22Rv1 (cell line): ENCODE measurements at regions not wholly inside any gene's neighbourhood (a gene's known extent, or its start where the extent isn't known, plus 50 kb on each side); places are given as distances from the start of the nearest gene placed in this dataset.
"Not testable (repeated sequence)": the region's sequence is repeated elsewhere in the genome, so short reads cannot be mapped to it uniquely, and the experiment has no call there.

Source experiments
- H3K27ac ChIP-seq: fragments of 450-650 bp; 2 replicates; pipeline ENCODE4 v1.5.1; 2017
- ZFX ChIP-seq: fragments of 450-650 bp; IDR thresholded peaks from 2 replicates; pipeline ENCODE4 v1.6.1; 2017; ENCODE audit warnings: antibody characterized with exemption, borderline replicate concordance
- TF ChIP-seq, protein P1 (sequence below): fragments of 450-650 bp; IDR thresholded peaks from 2 replicates; pipeline ENCODE4 v1.5.1; 2017; ENCODE audit warnings: mild to moderate bottlenecking

- H3K27ac ChIP-seq = no peak overlapping the region
- TF ChIP-seq, protein P1, sequence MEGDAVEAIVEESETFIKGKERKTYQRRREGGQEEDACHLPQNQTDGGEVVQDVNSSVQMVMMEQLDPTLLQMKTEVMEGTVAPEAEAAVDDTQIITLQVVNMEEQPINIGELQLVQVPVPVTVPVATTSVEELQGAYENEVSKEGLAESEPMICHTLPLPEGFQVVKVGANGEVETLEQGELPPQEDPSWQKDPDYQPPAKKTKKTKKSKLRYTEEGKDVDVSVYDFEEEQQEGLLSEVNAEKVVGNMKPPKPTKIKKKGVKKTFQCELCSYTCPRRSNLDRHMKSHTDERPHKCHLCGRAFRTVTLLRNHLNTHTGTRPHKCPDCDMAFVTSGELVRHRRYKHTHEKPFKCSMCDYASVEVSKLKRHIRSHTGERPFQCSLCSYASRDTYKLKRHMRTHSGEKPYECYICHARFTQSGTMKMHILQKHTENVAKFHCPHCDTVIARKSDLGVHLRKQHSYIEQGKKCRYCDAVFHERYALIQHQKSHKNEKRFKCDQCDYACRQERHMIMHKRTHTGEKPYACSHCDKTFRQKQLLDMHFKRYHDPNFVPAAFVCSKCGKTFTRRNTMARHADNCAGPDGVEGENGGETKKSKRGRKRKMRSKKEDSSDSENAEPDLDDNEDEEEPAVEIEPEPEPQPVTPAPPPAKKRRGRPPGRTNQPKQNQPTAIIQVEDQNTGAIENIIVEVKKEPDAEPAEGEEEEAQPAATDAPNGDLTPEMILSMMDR = no peak
- TF ChIP-seq ZFX = no peak
Observed at GRCh38 chr10:117817116-117817515, 229.6 kb downstream of the RAB11FIP2 start.

DNA sequence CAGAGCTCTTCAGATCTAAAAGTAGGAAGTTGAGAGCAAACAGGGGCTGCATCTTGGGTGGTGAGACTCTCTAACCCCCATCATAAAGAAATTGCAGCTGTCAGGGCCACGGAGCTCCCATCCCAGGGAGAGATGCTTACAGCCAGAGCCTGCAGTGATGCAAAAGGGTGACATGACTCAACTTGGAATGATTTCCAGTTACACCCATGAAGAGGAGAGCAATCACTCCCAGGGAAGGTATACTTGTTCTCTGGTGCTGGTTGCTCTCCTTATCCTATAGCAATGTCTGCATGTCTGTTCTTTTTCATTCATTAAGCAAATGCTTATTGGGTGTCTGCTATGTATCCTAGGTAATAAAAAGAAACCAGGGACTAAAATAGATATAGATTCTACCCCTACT lies 228.0 kb downstream of the RAB11FIP2 start:
- no peak for TF ChIP-seq ZFX
- TF ChIP-seq, protein P1 = no peak
- no peak overlapping the region for H3K27ac ChIP-seq

DNA sequence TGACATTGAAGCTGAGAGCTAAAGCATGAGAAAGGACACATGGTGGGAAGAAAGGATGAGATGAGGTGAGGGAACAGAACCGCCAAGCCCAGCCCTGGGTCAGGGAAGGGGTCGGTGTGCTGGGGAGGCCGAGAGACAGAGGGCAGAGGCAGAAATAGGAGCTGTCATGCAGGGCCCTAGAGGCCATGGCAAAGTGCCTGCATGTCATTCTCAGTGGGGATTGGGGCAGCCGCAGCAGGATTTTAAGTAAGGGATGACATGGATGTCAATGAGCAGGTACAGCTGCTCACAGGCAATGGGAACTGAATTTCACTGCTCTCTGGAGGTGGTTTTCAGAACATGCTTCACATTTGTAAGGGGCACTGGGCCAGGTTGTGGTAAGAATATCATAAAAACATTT lies 227.4 kb downstream of the RAB11FIP2 start:
- TF ChIP-seq ZFX = no peak
- TF ChIP-seq, protein P1 = no peak
- H3K27ac ChIP-seq = no peak overlapping the region

- no peak overlapping the region for H3K27ac ChIP-seq
- TF ChIP-seq, protein P1 = no peak
- no peak for TF ChIP-seq ZFX
Observed at GRCh38 chr10:117823980-117824379, 222.8 kb downstream of the RAB11FIP2 start.

GRCh38 chr10:117830205-117830604 lies 216.5 kb downstream of the RAB11FIP2 start:
- TF ChIP-seq ZFX = no peak
- TF ChIP-seq, protein P1 = no peak
- H3K27ac ChIP-seq = no peak overlapping the region

- TF ChIP-seq, protein P1 = no peak
- TF ChIP-seq ZFX = no peak
- H3K27ac ChIP-seq = no peak overlapping the region
Observed at GRCh38 chr10:117830787-117831212, 215.9 kb downstream of the RAB11FIP2 start.

DNA sequence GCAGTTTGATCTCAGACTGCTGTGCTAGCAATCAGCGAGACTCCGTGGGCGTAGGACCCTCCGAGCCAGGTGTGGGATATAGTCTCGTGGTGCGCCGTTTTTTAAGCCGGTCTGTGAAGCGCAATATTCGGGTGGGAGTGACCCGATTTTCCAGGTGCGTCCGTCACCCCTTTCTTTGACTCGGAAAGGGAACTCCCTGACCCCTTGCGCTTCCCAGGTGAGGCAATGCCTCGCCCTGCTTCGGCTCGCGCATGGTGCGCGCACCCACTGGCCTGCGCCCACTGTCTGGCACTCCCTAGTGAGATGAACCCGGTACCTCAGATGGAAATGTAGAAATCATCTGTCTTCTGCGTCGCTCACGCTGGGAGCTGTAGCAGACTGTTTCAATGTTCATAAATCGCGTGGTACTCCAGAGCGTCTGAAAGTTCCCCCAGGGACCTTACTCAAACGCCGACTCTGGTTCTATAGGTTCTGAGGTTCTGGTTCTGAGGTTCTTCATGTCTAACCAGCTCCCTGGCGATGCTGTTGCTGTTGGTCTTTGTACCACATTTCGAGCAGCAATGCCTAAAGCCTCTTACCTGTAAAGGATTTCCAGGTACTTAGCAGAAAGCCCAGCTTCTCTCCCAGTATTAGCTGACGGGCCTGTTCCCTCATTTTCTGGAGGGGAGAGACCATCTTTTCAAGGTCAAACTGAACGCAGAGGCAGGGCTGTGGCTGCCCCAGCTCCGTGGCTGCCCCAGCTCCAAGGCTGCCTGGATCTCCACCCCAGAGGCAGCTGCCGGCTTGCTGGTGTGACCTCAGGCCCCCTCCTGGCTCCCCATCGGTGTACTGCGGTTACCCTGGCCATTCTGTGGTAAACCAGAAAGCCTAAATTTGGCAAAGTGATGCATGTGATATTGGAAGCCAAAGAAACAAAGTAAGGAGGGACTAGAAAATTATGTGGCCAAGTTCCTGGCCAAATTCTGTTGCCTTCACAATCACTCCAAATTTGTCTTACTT lies 207.9 kb downstream of the RAB11FIP2 start:
- not testable (repeated sequence) for H3K27ac ChIP-seq

GRCh38 chr10:117856426-117856825 lies 190.3 kb downstream of the RAB11FIP2 start:
- H3K27ac ChIP-seq = not testable (repeated sequence)
